ENCODE measurements at regions not wholly inside any gene's neighbourhood (a gene's known extent, or its start where the extent isn't known, plus 50 kb on each side); places are given as distances from the start of the nearest gene placed in this dataset.

DNA sequence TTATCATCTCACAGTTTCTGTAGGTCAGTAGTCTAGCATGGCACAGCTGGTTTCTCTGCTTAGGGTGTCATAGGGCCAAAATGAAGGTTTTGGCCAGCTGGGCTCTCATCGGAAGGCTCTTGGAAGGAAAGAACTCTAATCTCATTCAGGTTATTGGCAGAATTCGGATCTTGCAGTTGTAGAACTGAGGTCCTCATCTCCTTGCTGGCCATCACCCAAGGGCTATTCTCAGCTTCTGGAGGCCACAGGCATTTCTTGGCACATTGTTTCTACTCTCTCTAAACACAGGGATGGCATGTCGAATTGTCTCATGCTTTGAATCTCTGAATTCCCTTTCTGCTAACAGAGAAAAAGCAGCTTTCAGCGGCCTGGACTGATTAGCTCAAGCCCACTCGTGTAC, 258.0 kb upstream of the SMARCA2 start:
- Histone ChIP-seq H3K4me3 (ENCODE audit: insufficient read depth, low read length, poor library complexity, severe bottlenecking) (no peak overlapping the region), H3K27ac (ENCODE audit: low read depth, low read length) (no peak overlapping the region), H4K20me1 (ENCODE audit: low read depth, low read length) (no peaks in the 10 kb centered on the region), H3K4me2 (ENCODE audit: low read depth, low read length, poor library complexity, severe bottlenecking) (no peak overlapping the region), H3F3A (ENCODE audit: insufficient read depth) (no peaks in the 10 kb centered on the region), H3K36me3 (ENCODE audit: low read length) (no peaks in the 10 kb centered on the region), H3K9me2 (replicated peaks; ENCODE audit: insufficient read depth, low read length) (no peaks in the 10 kb centered on the region), H2AFZ (ENCODE audit: low read depth, low read length, severe bottlenecking) (no peak overlapping the region), H3K27me3 (ENCODE audit: low read length) (0 out of 2 replicates have a peak, but pooled peaks cover 4% of the 10 kb centered on the region), H3K9ac (ENCODE audit: low read length) (no peak overlapping the region), H3K79me2 (ENCODE audit: insufficient read depth, low read length) (no peaks in the 10 kb centered on the region), H3K9me3 (ENCODE audit: insufficient read depth, low read length) (no peaks in the 10 kb centered on the region)
- TF ChIP-seq, protein P1, sequence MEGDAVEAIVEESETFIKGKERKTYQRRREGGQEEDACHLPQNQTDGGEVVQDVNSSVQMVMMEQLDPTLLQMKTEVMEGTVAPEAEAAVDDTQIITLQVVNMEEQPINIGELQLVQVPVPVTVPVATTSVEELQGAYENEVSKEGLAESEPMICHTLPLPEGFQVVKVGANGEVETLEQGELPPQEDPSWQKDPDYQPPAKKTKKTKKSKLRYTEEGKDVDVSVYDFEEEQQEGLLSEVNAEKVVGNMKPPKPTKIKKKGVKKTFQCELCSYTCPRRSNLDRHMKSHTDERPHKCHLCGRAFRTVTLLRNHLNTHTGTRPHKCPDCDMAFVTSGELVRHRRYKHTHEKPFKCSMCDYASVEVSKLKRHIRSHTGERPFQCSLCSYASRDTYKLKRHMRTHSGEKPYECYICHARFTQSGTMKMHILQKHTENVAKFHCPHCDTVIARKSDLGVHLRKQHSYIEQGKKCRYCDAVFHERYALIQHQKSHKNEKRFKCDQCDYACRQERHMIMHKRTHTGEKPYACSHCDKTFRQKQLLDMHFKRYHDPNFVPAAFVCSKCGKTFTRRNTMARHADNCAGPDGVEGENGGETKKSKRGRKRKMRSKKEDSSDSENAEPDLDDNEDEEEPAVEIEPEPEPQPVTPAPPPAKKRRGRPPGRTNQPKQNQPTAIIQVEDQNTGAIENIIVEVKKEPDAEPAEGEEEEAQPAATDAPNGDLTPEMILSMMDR (IDR thresholded peaks at IDR 0.05; ENCODE audit: insufficient read depth, low read length, poor library complexity, severe bottlenecking): no peak

DNA sequence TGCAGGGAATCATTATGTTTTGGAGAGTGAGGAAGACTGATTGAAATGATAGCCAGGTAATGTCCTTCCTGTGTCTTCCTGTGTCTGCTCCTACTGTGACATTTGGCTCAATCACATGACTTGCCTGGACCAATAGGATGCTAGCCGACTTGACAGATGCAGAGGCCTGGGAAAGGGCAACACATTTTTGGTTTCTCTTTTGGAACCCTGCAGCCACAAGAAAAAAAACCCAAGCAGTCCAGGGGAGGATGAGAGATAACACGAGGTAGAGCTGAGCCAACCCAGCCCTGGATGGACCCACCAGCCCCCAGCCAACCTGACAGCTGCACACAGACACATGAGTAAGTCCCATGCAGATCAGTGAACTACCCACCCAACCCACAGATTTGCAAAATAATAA, 256.1 kb upstream of the SMARCA2 start:
- no peak overlapping the region for H3K4me2 ChIP-seq (ENCODE audit: low read depth, low read length, poor library complexity, severe bottlenecking)
- H3K9me2 ChIP-seq (replicated peaks; ENCODE audit: insufficient read depth, low read length): no peaks in the 10 kb centered on the region
- H3K9ac ChIP-seq (ENCODE audit: low read length): no peak overlapping the region
- H3K27me3 ChIP-seq (ENCODE audit: low read length): 0 out of 2 replicates have a peak, but pooled peaks cover 4% of the 10 kb centered on the region
- H3K9me3 ChIP-seq (ENCODE audit: insufficient read depth, low read length): no peaks in the 10 kb centered on the region
- TF ChIP-seq EZH2phosphoT487 (conservative IDR thresholded peaks at IDR 0.05; ENCODE audit: low read length): no peak
- TF ChIP-seq, protein P1 (IDR thresholded peaks at IDR 0.05; ENCODE audit: insufficient read depth, low read length, poor library complexity, severe bottlenecking): no peak
- H3K36me3 ChIP-seq (ENCODE audit: low read length): no peaks in the 10 kb centered on the region
- H3K79me2 ChIP-seq (ENCODE audit: insufficient read depth, low read length): no peaks in the 10 kb centered on the region
- H3K27ac ChIP-seq (ENCODE audit: low read depth, low read length): no peak overlapping the region
- H2AFZ ChIP-seq (ENCODE audit: low read depth, low read length, severe bottlenecking): no peak overlapping the region
- no peak overlapping the region for H3K4me3 ChIP-seq (ENCODE audit: insufficient read depth, low read length, poor library complexity, severe bottlenecking)
- H3F3A ChIP-seq (ENCODE audit: insufficient read depth): no peaks in the 10 kb centered on the region
- no peaks in the 10 kb centered on the region for H4K20me1 ChIP-seq (ENCODE audit: low read depth, low read length)

DNA sequence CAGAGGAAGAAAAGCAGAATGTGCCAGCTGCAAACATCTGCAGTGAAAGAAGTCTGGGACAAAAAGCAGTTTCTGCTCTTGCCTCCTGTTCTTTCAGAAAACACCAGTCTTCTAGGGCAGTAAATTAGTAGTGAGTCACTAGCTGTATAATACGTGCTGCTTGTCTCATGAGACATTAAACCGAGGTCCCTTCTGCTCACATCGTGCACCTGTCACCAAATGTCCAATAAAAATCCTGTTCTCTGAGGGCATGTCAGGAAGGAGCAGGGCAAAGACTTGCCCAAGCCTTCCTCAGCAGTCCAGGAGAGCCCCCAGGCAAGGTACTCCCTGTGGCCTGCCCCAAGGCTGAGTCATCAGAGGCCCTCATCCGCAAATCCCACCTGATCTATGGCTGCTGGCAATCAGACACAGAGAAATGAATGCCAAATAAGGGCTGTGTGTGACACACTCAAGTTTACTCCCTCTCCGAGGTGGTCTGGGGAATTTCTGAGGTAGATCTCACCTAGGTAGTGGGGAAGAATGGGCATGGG, 255.3 kb upstream of the SMARCA2 start:
- Histone ChIP-seq H3K4me3 (ENCODE audit: insufficient read depth, low read length, poor library complexity, severe bottlenecking) (no peak overlapping the region), H3K9ac (ENCODE audit: low read length) (no peak overlapping the region), H3K9me2 (replicated peaks; ENCODE audit: insufficient read depth, low read length) (no peaks in the 10 kb centered on the region), H3F3A (ENCODE audit: insufficient read depth) (no peaks in the 10 kb centered on the region), H3K4me2 (ENCODE audit: low read depth, low read length, poor library complexity, severe bottlenecking) (no peak overlapping the region), H3K79me2 (ENCODE audit: insufficient read depth, low read length) (no peaks in the 10 kb centered on the region), H3K36me3 (ENCODE audit: low read length) (no peaks in the 10 kb centered on the region), H3K9me3 (ENCODE audit: insufficient read depth, low read length) (no peaks in the 10 kb centered on the region), H2AFZ (ENCODE audit: low read depth, low read length, severe bottlenecking) (no peak overlapping the region), H3K27me3 (ENCODE audit: low read length) (0 out of 2 replicates have a peak, but pooled peaks cover 4% of the 10 kb centered on the region), H3K27ac (ENCODE audit: low read depth, low read length) (no peak overlapping the region), H4K20me1 (ENCODE audit: low read depth, low read length) (no peaks in the 10 kb centered on the region)
- TF ChIP-seq, protein P1 (IDR thresholded peaks at IDR 0.05; ENCODE audit: insufficient read depth, low read length, poor library complexity, severe bottlenecking): no peak
- TF ChIP-seq EZH2phosphoT487 (conservative IDR thresholded peaks at IDR 0.05; ENCODE audit: low read length): no peak
